ENCODE measurements at regions not wholly inside any gene's neighbourhood (a gene's known extent, or its start where the extent isn't known, plus 50 kb on each side); places are given as distances from the start of the nearest gene placed in this dataset.

DNA sequence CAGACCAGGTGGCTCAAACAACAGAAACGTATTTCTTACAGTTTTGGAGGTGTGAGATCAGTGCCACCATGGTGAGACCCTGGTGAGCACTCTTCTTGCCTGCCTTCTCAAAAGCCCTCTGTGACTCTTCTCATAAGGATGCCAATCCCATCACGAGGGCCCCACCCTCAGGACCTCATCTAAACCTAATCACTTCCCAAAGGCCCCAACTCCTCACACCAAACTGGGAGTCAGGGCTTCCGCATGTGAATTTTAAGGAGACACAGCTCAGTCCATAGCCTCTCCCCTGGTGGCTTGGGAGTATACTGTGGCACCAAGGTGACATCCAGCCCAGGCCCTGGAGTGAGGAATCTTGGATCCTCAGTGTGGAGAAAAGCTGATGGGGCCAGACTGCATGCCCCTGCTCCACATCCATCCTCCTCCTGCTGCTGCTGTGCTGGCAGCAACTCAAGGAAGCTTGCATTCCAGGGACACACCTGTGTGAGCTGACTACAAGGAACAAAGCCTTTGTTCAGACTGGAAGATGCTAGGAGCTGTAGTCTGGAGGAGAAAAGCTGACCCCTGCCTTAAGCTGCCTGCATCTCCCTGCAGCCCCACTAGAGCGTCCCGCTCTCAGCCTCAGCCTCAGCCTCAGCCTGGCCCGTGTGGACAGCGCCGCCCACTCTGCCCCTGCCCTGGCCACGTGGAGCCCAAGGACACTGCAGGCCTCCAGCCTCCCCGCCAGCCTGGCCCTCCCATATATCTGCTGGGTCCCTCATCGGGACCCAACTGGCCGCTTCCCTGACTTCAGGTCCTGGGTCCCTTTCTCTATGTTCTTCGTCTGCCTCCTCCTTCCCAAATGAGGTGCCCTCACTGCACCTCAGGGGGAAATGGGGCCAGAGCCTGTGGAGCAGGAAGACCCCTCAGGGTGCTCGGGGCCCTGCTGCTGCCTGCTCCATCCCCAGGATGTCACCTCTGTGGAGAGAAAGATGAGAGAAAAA is 87.8 kb upstream of the RAB6C start:
- Mint-ChIP-seq H3K9me3 (peaks cover 0 to 2% (median 0%) of the 10 kb centered on the region in 11 donors), H3K4me3 (no peak overlapping the region), H3K36me3 (no peaks in the 10 kb centered on the region), H3K27ac (no peak overlapping the region), H3K4me1 (no peaks in the 10 kb centered on the region), H3K27me3 (peaks cover 2 to 29% (median 20%) of the 10 kb centered on the region in 5 donors)
- CTCF ChIA-PET: no interaction called here
- no peaks in the 10 kb centered on the region for H3K9me3 ChIP-seq (ENCODE audit: control insufficient read depth in 2 of 3, low read length in 3 of 3)
- H3K4me3 ChIP-seq (ENCODE audit: low read length): no peak overlapping the region
- DNase-seq (no peak), ATAC-seq (no peak)
- H3K27me3 ChIP-seq (ENCODE audit: control insufficient read depth in 2 of 2, insufficient read depth in 2 of 2, low read length in 2 of 2): no peaks in the 10 kb centered on the region
- no peaks in the 10 kb centered on the region for H3K4me1 ChIP-seq (ENCODE audit: control insufficient read depth in 2 of 2, insufficient read depth in 2 of 2, low read length in 2 of 2)
- H3K27ac ChIP-seq (ENCODE audit: low read depth, low read length): no peak overlapping the region
- POLR2A ChIA-PET: no interaction called here
- intact Hi-C loops (cut with micrococcal nuclease): no loop called here
- no peaks in the 10 kb centered on the region for H3K36me3 ChIP-seq (ENCODE audit: control insufficient read depth in 2 of 3, insufficient read depth in 3 of 3, low read length in 3 of 3)

DNA sequence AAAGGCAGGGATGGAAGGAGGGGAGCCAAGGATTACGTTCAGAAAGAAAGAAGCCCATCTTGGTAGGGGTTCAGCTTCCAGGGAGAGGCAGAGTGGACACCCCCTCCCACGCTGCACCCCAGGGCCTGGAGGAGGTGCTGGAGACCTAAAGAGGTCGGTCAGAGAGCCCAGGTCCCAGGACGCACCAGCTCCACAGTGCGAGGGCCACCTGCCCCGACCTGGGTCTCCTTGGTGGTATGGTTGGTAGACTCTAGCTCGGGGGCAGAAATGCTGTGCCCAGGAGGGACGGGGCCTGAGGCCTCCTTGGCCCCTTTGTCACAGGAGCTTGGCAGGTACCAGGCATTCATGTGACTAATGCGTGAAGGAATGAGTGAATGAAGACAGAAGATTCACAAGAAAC is 87.1 kb upstream of the RAB6C start:
- intact Hi-C loops (cut with micrococcal nuclease): no loop called here
- Mint-ChIP-seq H3K9me3 (peaks cover 0 to 2% (median 0%) of the 10 kb centered on the region in 11 donors), H3K27ac (no peak overlapping the region), H3K4me3 (no peak overlapping the region), H3K4me1 (no peaks in the 10 kb centered on the region), H3K27me3 (peaks cover 2 to 35% (median 27%) of the 10 kb centered on the region in 5 donors), H3K36me3 (no peaks in the 10 kb centered on the region)
- ATAC-seq (no peak), DNase-seq (no peak)
- Histone ChIP-seq H3K36me3 (ENCODE audit: control insufficient read depth in 2 of 3, insufficient read depth in 3 of 3, low read length in 3 of 3) (no peaks in the 10 kb centered on the region), H3K27me3 (ENCODE audit: control insufficient read depth in 2 of 2, insufficient read depth in 2 of 2, low read length in 2 of 2) (no peaks in the 10 kb centered on the region), H3K27ac (ENCODE audit: low read depth, low read length) (no peak overlapping the region), H3K4me1 (ENCODE audit: control insufficient read depth in 2 of 2, insufficient read depth in 2 of 2, low read length in 2 of 2) (no peaks in the 10 kb centered on the region), H3K4me3 (ENCODE audit: low read length) (no peak overlapping the region), H3K9me3 (ENCODE audit: control insufficient read depth in 2 of 3, low read length in 3 of 3) (no peaks in the 10 kb centered on the region)
- POLR2A ChIA-PET: no interaction called here
- CTCF ChIA-PET: no interaction called here

DNA sequence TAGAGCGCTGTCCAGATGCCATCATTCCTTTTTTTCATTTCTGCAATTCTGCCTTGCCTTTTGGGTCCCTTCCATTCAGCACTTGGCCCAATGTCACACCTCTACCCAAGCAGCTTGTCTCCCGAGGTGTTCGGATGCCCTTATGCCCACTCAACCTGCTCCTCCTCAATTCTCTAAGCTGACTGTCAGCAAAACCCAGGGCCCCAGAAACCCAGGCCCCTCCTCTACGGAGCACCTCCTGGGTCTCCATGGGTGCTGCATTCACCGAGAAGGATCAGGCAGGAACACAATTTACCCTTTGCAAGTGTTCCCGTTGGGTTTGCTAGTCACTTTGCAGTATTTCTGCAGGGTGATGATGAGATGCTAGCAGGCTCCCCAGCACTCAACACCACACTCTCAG is 86.7 kb upstream of the RAB6C start:
- Histone ChIP-seq H3K27ac (ENCODE audit: low read depth, low read length) (no peak overlapping the region), H3K36me3 (ENCODE audit: control insufficient read depth in 2 of 3, insufficient read depth in 3 of 3, low read length in 3 of 3) (no peaks in the 10 kb centered on the region), H3K9me3 (ENCODE audit: control insufficient read depth in 2 of 3, low read length in 3 of 3) (no peaks in the 10 kb centered on the region), H3K4me1 (ENCODE audit: control insufficient read depth in 2 of 2, insufficient read depth in 2 of 2, low read length in 2 of 2) (no peaks in the 10 kb centered on the region), H3K4me3 (ENCODE audit: low read length) (no peak overlapping the region), H3K27me3 (ENCODE audit: control insufficient read depth in 2 of 2, insufficient read depth in 2 of 2, low read length in 2 of 2) (no peaks in the 10 kb centered on the region)
- intact Hi-C loops (cut with micrococcal nuclease): no loop called here
- DNase-seq (no peak), ATAC-seq (no peak)
- H3K4me1 Mint-ChIP-seq: no peaks in the 10 kb centered on the region
- no peak overlapping the region for H3K27ac Mint-ChIP-seq
- CTCF ChIA-PET: no interaction called here
- peaks cover 0 to 2% (median 0%) of the 10 kb centered on the region in 11 donors for H3K9me3 Mint-ChIP-seq
- no peaks in the 10 kb centered on the region for H3K36me3 Mint-ChIP-seq
- no peak overlapping the region for H3K4me3 Mint-ChIP-seq
- POLR2A ChIA-PET: no interaction called here
- H3K27me3 Mint-ChIP-seq: peaks cover 2 to 37% (median 26%) of the 10 kb centered on the region in 5 donors

DNA sequence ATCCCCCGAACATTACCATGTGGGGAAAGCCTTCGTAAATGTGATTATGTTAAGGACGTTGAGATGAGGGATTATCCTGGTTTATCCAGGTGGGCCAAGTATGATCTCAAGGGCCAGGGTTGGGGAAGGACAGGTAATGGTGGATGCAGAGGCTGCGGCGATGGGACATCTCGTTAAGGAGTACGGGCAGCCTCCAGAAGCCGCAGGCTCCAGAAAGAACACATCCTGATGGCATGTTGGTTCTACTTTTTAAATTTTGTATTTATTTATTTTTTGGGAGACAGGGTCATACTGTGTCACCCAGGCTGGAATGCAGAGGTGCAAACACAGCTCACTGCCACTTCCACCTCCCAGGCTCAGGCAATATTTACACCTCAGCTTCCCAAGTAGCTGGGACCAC is 86.2 kb upstream of the RAB6C start:
- intact Hi-C loops (cut with micrococcal nuclease): no loop called here
- no peak overlapping the region for H3K27ac ChIP-seq (ENCODE audit: low read depth, low read length)
- no peak for DNase-seq
- H3K36me3 ChIP-seq (ENCODE audit: control insufficient read depth in 2 of 3, insufficient read depth in 3 of 3, low read length in 3 of 3): no peaks in the 10 kb centered on the region
- H3K4me1 ChIP-seq (ENCODE audit: control insufficient read depth in 2 of 2, insufficient read depth in 2 of 2, low read length in 2 of 2): no peaks in the 10 kb centered on the region
- no peak for ATAC-seq
- H3K4me3 ChIP-seq (ENCODE audit: low read length): no peak overlapping the region
- no peaks in the 10 kb centered on the region for H3K27me3 ChIP-seq (ENCODE audit: control insufficient read depth in 2 of 2, insufficient read depth in 2 of 2, low read length in 2 of 2)
- no peaks in the 10 kb centered on the region for H3K9me3 ChIP-seq (ENCODE audit: control insufficient read depth in 2 of 3, low read length in 3 of 3)
- ChIA-PET POLR2A (no interaction called here), CTCF (no interaction called here)
- Mint-ChIP-seq H3K27me3 (peaks cover 4 to 41% (median 30%) of the 10 kb centered on the region in 5 donors), H3K4me3 (no peak overlapping the region), H3K4me1 (no peaks in the 10 kb centered on the region), H3K9me3 (peaks cover 0 to 2% (median 0%) of the 10 kb centered on the region in 11 donors), H3K27ac (no peak overlapping the region), H3K36me3 (no peaks in the 10 kb centered on the region)

DNA sequence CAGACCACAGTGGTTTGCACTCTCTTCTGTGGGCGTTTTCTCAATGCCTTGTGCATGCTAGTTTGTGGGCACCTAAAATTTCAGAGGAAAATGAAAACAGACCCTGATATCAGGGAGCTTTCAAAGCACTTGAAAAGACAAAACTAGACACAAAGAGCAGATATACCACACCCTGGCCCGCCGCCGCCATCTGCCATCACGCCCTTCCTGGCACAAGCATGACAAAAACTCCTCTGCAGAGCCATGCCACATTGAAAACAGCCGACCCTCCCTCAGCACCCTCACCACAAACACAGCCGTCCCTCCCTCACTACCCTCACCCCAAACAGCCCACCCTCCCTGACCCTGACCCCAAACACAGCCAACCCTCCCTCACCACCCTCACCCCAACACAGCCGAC is 84.8 kb upstream of the RAB6C start:
- Mint-ChIP-seq H3K27ac (no peak overlapping the region), H3K36me3 (no peaks in the 10 kb centered on the region), H3K9me3 (peaks cover 0 to 4% (median 0%) of the 10 kb centered on the region in 11 donors), H3K27me3 (peaks cover 3 to 36% (median 28%) of the 10 kb centered on the region in 5 donors), H3K4me3 (no peak overlapping the region), H3K4me1 (no peaks in the 10 kb centered on the region)
- intact Hi-C loops (cut with micrococcal nuclease): no loop called here
- Histone ChIP-seq H3K9me3 (ENCODE audit: control insufficient read depth in 2 of 3, low read length in 3 of 3) (no peaks in the 10 kb centered on the region), H3K27ac (ENCODE audit: low read depth, low read length) (no peak overlapping the region), H3K36me3 (ENCODE audit: control insufficient read depth in 2 of 3, insufficient read depth in 3 of 3, low read length in 3 of 3) (no peaks in the 10 kb centered on the region), H3K4me1 (ENCODE audit: control insufficient read depth in 2 of 2, insufficient read depth in 2 of 2, low read length in 2 of 2) (no peaks in the 10 kb centered on the region), H3K4me3 (ENCODE audit: low read length) (no peak overlapping the region), H3K27me3 (ENCODE audit: control insufficient read depth in 2 of 2, insufficient read depth in 2 of 2, low read length in 2 of 2) (no peaks in the 10 kb centered on the region)
- POLR2A ChIA-PET: no interaction called here
- no peak for ATAC-seq
- CTCF ChIA-PET: no interaction called here
- DNase-seq: no peak

DNA sequence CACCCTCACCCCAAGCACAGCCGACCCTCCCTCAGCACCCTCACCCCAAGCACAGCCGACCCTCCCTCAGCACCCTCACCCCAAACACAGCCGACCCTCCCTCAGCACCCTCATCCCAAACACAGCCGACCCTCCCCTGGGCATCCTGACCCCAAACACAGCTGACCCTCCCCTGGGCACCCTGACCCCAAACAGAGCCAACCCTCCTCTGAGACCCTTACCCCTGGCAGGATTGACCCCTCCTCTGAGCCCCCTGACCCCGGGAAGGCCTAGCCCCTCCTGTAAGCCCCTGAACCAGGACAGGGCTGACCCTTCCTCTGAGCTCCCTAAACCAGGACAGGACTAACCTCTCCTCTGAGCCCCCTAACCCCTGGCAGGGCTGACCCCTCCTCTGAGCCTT is 84.4 kb upstream of the RAB6C start:
- no peaks in the 10 kb centered on the region for H3K36me3 ChIP-seq (ENCODE audit: control insufficient read depth in 2 of 3, insufficient read depth in 3 of 3, low read length in 3 of 3)

DNA sequence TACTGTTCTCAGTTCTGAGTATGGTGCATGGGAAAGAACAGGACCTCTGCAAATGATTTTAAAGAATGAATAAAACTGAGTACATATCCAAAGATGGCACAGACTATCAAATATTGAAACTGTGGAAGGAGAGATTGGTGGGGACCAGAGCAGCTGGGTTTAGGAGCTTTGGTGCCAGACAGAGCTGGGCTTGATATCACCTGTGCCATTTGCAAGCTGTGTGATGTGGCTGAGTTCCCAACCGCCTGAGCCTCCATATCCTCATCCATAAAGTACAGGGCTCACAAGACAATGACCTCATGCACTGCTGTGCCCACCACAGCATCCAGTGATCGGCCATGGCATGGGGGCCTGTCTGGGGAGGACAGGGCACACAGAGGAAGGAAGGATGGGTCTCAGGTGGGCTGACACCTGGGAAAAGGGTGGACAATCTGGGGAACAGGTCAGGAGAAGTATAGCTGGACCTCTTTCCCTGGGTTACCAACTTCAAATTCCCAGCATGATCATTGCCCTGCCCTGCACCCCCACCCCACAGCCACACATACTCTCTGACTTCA is 83.9 kb upstream of the RAB6C start:
- no peaks in the 10 kb centered on the region for H3K9me3 ChIP-seq (ENCODE audit: control insufficient read depth in 2 of 3, low read length in 3 of 3)
- H3K4me3 Mint-ChIP-seq: no peak overlapping the region
- no peak overlapping the region for H3K27ac ChIP-seq (ENCODE audit: low read depth, low read length)
- DNase-seq (no peak), ATAC-seq (no peak)
- ChIA-PET POLR2A (no interaction called here), CTCF (no interaction called here)
- intact Hi-C loops (cut with micrococcal nuclease): no loop called here
- peaks cover 0 to 4% (median 0%) of the 10 kb centered on the region in 11 donors for H3K9me3 Mint-ChIP-seq
- H3K4me1 ChIP-seq (ENCODE audit: control insufficient read depth in 2 of 2, insufficient read depth in 2 of 2, low read length in 2 of 2): no peaks in the 10 kb centered on the region
- no peaks in the 10 kb centered on the region for H3K27me3 ChIP-seq (ENCODE audit: control insufficient read depth in 2 of 2, insufficient read depth in 2 of 2, low read length in 2 of 2)
- no peaks in the 10 kb centered on the region for H3K36me3 Mint-ChIP-seq
- no peak overlapping the region for H3K27ac Mint-ChIP-seq
- H3K27me3 Mint-ChIP-seq: peaks cover 9 to 31% (median 27%) of the 10 kb centered on the region in 5 donors
- no peaks in the 10 kb centered on the region for H3K36me3 ChIP-seq (ENCODE audit: control insufficient read depth in 2 of 3, insufficient read depth in 3 of 3, low read length in 3 of 3)
- H3K4me1 Mint-ChIP-seq: no peaks in the 10 kb centered on the region
- no peak overlapping the region for H3K4me3 ChIP-seq (ENCODE audit: low read length)

More for the DNA sequence above, 84.4 kb upstream of the RAB6C start:
- no peak for ATAC-seq
- Mint-ChIP-seq H3K4me1 (no peaks in the 10 kb centered on the region), H3K27me3 (peaks cover 5 to 35% (median 28%) of the 10 kb centered on the region in 5 donors), H3K27ac (no peak overlapping the region), H3K9me3 (peaks cover 0 to 4% (median 0%) of the 10 kb centered on the region in 11 donors), H3K36me3 (no peaks in the 10 kb centered on the region), H3K4me3 (no peak overlapping the region)
- Histone ChIP-seq H3K9me3 (ENCODE audit: control insufficient read depth in 2 of 3, low read length in 3 of 3) (no peaks in the 10 kb centered on the region), H3K27me3 (ENCODE audit: control insufficient read depth in 2 of 2, insufficient read depth in 2 of 2, low read length in 2 of 2) (no peaks in the 10 kb centered on the region), H3K4me3 (ENCODE audit: low read length) (no peak overlapping the region), H3K27ac (ENCODE audit: low read depth, low read length) (no peak overlapping the region), H3K4me1 (ENCODE audit: control insufficient read depth in 2 of 2, insufficient read depth in 2 of 2, low read length in 2 of 2) (no peaks in the 10 kb centered on the region)
- ChIA-PET POLR2A (no interaction called here), CTCF (no interaction called here)
- no peak for DNase-seq
- intact Hi-C loops (cut with micrococcal nuclease): no loop called here

Data from naive thymus-derived CD4-positive, alpha-beta T cell (primary cell).